Neural cell (in vitro differentiated cells): ENCODE measurements at regions not wholly inside any gene's neighbourhood (a gene's known extent, or its start where the extent isn't known, plus 50 kb on each side); places are given as distances from the start of the nearest gene placed in this dataset.

ENCODE experiments used
- H2AFZ ChIP-seq: fragments of 200-600, 300-800 bp; sonication (generic), shearing (Covaris generic); 2 replicates; pipeline ENCODE4 v1.6.0; 2014; ENCODE audit warnings: low read depth, mild to moderate bottlenecking, antibody characterized with exemption, low read length, moderate library complexity
- H3F3A ChIP-seq: fragments of 200-600 bp; shearing (Covaris generic); 2 replicates; pipeline ENCODE4 v1.6.1; 2016; ENCODE audit warnings: mild to moderate bottlenecking, moderate library complexity, mixed read lengths, antibody characterized with exemption, low read length; ENCODE audit not compliant: insufficient read depth, poor library complexity, severe bottlenecking
- H3K27ac ChIP-seq: fragments of 200-600, 300-800 bp; sonication (generic), shearing (Covaris generic); 2 replicates; pipeline ENCODE4 v1.5.1; 2014; ENCODE audit warnings: mild to moderate bottlenecking, low read length, moderate library complexity
- H3K27me3 ChIP-seq: fragments of 300-800, 200-600 bp; sonication (generic), shearing (Covaris generic); 2 replicates; pipeline ENCODE4 v1.6.0; 2014; ENCODE audit warnings: mild to moderate bottlenecking, low read depth, low read length, moderate library complexity; ENCODE audit not compliant: insufficient read depth
- H3K36me3 ChIP-seq: fragments of 300-800, 200-600 bp; sonication (generic), shearing (Covaris generic); 2 replicates; pipeline ENCODE4 v1.5.1; 2014; ENCODE audit warnings: mild to moderate bottlenecking, antibody characterized with exemption, low read length, moderate library complexity; ENCODE audit not compliant: insufficient read depth
- H3K4me2 ChIP-seq: fragments of 300-800, 200-600 bp; sonication (generic), shearing (Covaris generic); 2 replicates; pipeline ENCODE4 v1.6.0; 2014; ENCODE audit warnings: mild to moderate bottlenecking, low read length
- H3K4me3 ChIP-seq: fragments of 300-800, 200-600 bp; sonication (generic), shearing (Covaris generic); 2 replicates; pipeline ENCODE4 v1.5.1; 2014; ENCODE audit warnings: mild to moderate bottlenecking, low read length, moderate library complexity
- H3K79me2 ChIP-seq: fragments of 200-600 bp; shearing (Covaris generic); replicated peaks from 2 replicates; pipeline ENCODE4 v1.6.0; 2014; ENCODE audit warnings: mild to moderate bottlenecking, low read length, moderate library complexity; ENCODE audit not compliant: insufficient read depth
- H3K9ac ChIP-seq: fragments of 300-800, 200-600 bp; sonication (generic), shearing (Covaris generic); 2 replicates; pipeline ENCODE4 v1.6.1; 2016; ENCODE audit warnings: mild to moderate bottlenecking, low read length, mixed read lengths
- H3K9me2 ChIP-seq: fragments of 200-600 bp; shearing (Covaris generic); 2 replicates; pipeline ENCODE4 v1.6.1; 2016; ENCODE audit warnings: mild to moderate bottlenecking, low read length, mixed read lengths; ENCODE audit not compliant: insufficient read depth
- H3K9me3 ChIP-seq: fragments of 200-600, 300-800 bp; sonication (generic), shearing (Covaris generic); 2 replicates; pipeline ENCODE4 v1.6.1; 2016; ENCODE audit warnings: mild to moderate bottlenecking, mixed run types, low read length, moderate library complexity, mixed read lengths
- H4K20me1 ChIP-seq: fragments of 200-600 bp; shearing (Covaris generic); 2 replicates; pipeline ENCODE4 v1.6.1; 2016; ENCODE audit warnings: mild to moderate bottlenecking, mixed run types; ENCODE audit not compliant: insufficient read depth
- EP300 ChIP-seq: fragments of 450-650 bp; conservative IDR thresholded peaks from 2 replicates; pipeline ENCODE4 v1.6.1; 2014; ENCODE audit warnings: antibody characterized with exemption, mild to moderate bottlenecking, moderate library complexity; ENCODE audit not compliant: poor library complexity, severe bottlenecking
- EZH2 ChIP-seq: fragments of 200-600, 300-800 bp; shearing (Covaris generic), sonication (generic); IDR thresholded peaks from 2 replicates; pipeline ENCODE4 v1.6.1; 2014; ENCODE audit warnings: antibody characterized with exemption, low read length, borderline replicate concordance, mild to moderate bottlenecking; ENCODE audit not compliant: insufficient read depth, poor library complexity, severe bottlenecking
- MXI1 ChIP-seq: fragments of 450-650 bp; conservative IDR thresholded peaks from 2 replicates; pipeline ENCODE4 v1.6.1; 2014; ENCODE audit warnings: antibody characterized with exemption, mild to moderate bottlenecking; ENCODE audit not compliant: poor library complexity, severe bottlenecking
- POLR2AphosphoS5 ChIP-seq: IDR thresholded peaks from 2 replicates; pipeline ENCODE4 v1.6.1; 2012
- RAD21 ChIP-seq: fragments of 450-650 bp; conservative IDR thresholded peaks from 2 replicates; pipeline ENCODE4 v1.6.1; 2014; ENCODE audit warnings: antibody characterized with exemption, mild to moderate bottlenecking, moderate library complexity
- REST ChIP-seq: IDR thresholded peaks from 2 replicates; pipeline ENCODE4 v1.6.1; 2012; ENCODE audit warnings: borderline replicate concordance
- SMC3 ChIP-seq: fragments of 450-650 bp; conservative IDR thresholded peaks from 2 replicates; pipeline ENCODE4 v1.6.1; 2014; ENCODE audit warnings: antibody characterized with exemption, mild to moderate bottlenecking, moderate library complexity; ENCODE audit not compliant: poor library complexity
- TAF1 ChIP-seq: IDR thresholded peaks from 2 replicates; pipeline ENCODE4 v1.6.1; 2012; ENCODE audit warnings: low read depth
- TF ChIP-seq, protein P1 (sequence below): fragments of 450-650 bp; IDR thresholded peaks from 2 replicates; pipeline ENCODE4 v1.5.1; 2014; ENCODE audit warnings: antibody characterized with exemption, mild to moderate bottlenecking, moderate library complexity; ENCODE audit not compliant: poor library complexity, severe bottlenecking

DNA sequence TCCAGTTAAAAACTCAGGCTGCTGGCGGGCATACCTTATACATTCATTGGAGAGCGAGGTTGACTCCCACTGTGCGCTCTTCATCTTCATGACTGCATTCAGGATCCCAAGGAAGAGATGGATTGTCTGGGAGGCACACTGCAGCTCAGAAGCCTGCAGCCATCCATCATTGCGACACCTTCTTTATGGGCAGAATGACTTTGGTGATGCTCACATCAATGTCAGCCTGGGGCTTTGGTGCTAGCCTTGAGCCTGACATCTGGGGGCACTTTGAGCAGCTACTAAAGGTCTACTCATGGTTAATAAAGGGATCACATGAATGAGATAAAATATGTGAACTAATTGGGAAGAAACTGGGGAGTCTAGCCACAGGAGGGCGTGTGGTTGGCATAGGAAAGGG lies 229.3 kb downstream of the PRDM2 start:
- no peak overlapping the region for H3K4me3 ChIP-seq
- no peaks in the 10 kb centered on the region for H3K27me3 ChIP-seq
- H3K4me2 ChIP-seq = no peak overlapping the region
- no peaks in the 10 kb centered on the region for H3K79me2 ChIP-seq
- no peaks in the 10 kb centered on the region for H4K20me1 ChIP-seq
- H3K9me2 ChIP-seq = no peaks in the 10 kb centered on the region
- H3K9me3 ChIP-seq = no peaks in the 10 kb centered on the region
- no peak overlapping the region for H3K27ac ChIP-seq
- no peaks in the 10 kb centered on the region for H3K36me3 ChIP-seq
- H3F3A ChIP-seq = no peaks in the 10 kb centered on the region
- no peak overlapping the region for H2AFZ ChIP-seq
- TF ChIP-seq SMC3 (no peak), EP300 (no peak), MXI1 (no peak), TAF1 (no peak), RAD21 (no peak), EZH2 (no peak), POLR2AphosphoS5 (no peak), REST (no peak)
- TF ChIP-seq, protein P1, sequence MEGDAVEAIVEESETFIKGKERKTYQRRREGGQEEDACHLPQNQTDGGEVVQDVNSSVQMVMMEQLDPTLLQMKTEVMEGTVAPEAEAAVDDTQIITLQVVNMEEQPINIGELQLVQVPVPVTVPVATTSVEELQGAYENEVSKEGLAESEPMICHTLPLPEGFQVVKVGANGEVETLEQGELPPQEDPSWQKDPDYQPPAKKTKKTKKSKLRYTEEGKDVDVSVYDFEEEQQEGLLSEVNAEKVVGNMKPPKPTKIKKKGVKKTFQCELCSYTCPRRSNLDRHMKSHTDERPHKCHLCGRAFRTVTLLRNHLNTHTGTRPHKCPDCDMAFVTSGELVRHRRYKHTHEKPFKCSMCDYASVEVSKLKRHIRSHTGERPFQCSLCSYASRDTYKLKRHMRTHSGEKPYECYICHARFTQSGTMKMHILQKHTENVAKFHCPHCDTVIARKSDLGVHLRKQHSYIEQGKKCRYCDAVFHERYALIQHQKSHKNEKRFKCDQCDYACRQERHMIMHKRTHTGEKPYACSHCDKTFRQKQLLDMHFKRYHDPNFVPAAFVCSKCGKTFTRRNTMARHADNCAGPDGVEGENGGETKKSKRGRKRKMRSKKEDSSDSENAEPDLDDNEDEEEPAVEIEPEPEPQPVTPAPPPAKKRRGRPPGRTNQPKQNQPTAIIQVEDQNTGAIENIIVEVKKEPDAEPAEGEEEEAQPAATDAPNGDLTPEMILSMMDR = no peak
- H3K9ac ChIP-seq = no peak overlapping the region

DNA sequence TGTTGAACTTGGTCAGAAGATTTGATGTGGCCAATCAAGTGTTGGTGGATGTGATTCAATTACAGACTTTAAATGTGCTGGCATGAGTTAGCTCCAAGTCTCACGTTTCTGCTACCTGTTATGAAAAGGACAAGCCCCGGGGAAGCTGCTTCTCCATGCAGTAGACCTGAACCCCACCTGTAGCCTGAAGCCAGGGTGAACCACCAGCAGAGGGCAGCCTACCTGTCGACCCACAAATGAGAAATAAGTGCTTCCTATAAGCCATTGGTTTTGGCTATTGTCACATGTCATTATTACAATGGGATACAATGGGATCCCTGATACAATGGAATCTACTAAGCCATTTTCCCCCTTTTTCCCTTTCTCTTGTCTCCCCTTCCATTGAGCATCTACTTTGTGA lies 230.2 kb downstream of the PRDM2 start:
- TF ChIP-seq, protein P1 = no peak
- no peak for TF ChIP-seq REST
- no peak for TF ChIP-seq POLR2AphosphoS5
- TF ChIP-seq EP300 = no peak
- no peak for TF ChIP-seq SMC3
- no peak for TF ChIP-seq TAF1
- no peak for TF ChIP-seq EZH2
- no peak for TF ChIP-seq RAD21
- no peak for TF ChIP-seq MXI1
- H2AFZ ChIP-seq = no peak overlapping the region
- H3K9ac ChIP-seq = no peak overlapping the region
- no peak overlapping the region for H3K4me2 ChIP-seq
- no peaks in the 10 kb centered on the region for H3F3A ChIP-seq
- H3K27me3 ChIP-seq = no peaks in the 10 kb centered on the region
- no peak overlapping the region for H3K27ac ChIP-seq
- H3K4me3 ChIP-seq = no peak overlapping the region
- no peaks in the 10 kb centered on the region for H4K20me1 ChIP-seq
- no peaks in the 10 kb centered on the region for H3K9me3 ChIP-seq
- H3K36me3 ChIP-seq = no peaks in the 10 kb centered on the region
- H3K79me2 ChIP-seq = no peaks in the 10 kb centered on the region
- no peaks in the 10 kb centered on the region for H3K9me2 ChIP-seq
